Mesendoderm (in vitro differentiated cells): ENCODE measurements at regions not wholly inside any gene's neighbourhood (a gene's known extent, or its start where the extent isn't known, plus 50 kb on each side); places are given as distances from the start of the nearest gene placed in this dataset.

Source experiments
- DNase-seq: peaks from one replicate; pipeline ENCODE4 v3.0.0; 2013
- H2AK5ac ChIP-seq: 2 replicates; pipeline ENCODE4 v1.6.1; 2013; ENCODE audit warnings: low read length, inconsistent platforms
- H2BK120ac ChIP-seq: 2 replicates; pipeline ENCODE4 v1.6.1; 2013; ENCODE audit warnings: low read depth, mild to moderate bottlenecking, low read length, moderate library complexity, mixed read lengths
- H2BK15ac ChIP-seq: replicated peaks from 2 replicates; pipeline ENCODE4 v1.6.1; 2013; ENCODE audit warnings: low read depth, mild to moderate bottlenecking, moderate library complexity
- H2BK5ac ChIP-seq: 2 replicates; pipeline ENCODE4 v1.6.1; 2013; ENCODE audit warnings: low read length, inconsistent platforms
- H3K18ac ChIP-seq: 2 replicates; pipeline ENCODE4 v1.6.1; 2013; ENCODE audit warnings: mild to moderate bottlenecking, low read length, mixed read lengths
- H3K23ac ChIP-seq: one replicate; pipeline ENCODE4 v1.6.1; 2013; ENCODE audit warnings: low read length
- H3K27ac ChIP-seq: 2 replicates; pipeline ENCODE4 v1.5.1; 2013; ENCODE audit warnings: low read depth, mild to moderate bottlenecking, inconsistent platforms, low read length, moderate library complexity
- H3K27me3 ChIP-seq: 2 replicates; pipeline ENCODE4 v1.6.1; 2013; ENCODE audit warnings: low read length, control low read depth, mild to moderate bottlenecking, inconsistent platforms; ENCODE audit not compliant: insufficient read depth, poor library complexity
- H3K36me3 ChIP-seq: 2 replicates; pipeline ENCODE4 v1.6.1; 2013; ENCODE audit warnings: low read length, inconsistent platforms; ENCODE audit not compliant: control insufficient read depth, insufficient read depth
- H3K4ac ChIP-seq: one replicate; pipeline ENCODE4 v1.6.1; 2013; ENCODE audit warnings: low read depth, mild to moderate bottlenecking, low read length, moderate library complexity
- H3K4me1 ChIP-seq: 2 replicates; pipeline ENCODE4 v1.6.1; 2013; ENCODE audit warnings: low read depth, low read length, inconsistent platforms; ENCODE audit not compliant: control insufficient read depth
- H3K4me2 ChIP-seq: 2 replicates; pipeline ENCODE4 v1.6.1; 2013; ENCODE audit warnings: low read length
- H3K4me3 ChIP-seq: 2 replicates; pipeline ENCODE4 v1.5.1; 2013; ENCODE audit warnings: mild to moderate bottlenecking, low read length
- H3K56ac ChIP-seq: one replicate; pipeline ENCODE4 v1.6.1; 2013; ENCODE audit warnings: low read length
- H3K79me1 ChIP-seq: 2 replicates; pipeline ENCODE4 v1.6.1; 2013; ENCODE audit warnings: low read length, inconsistent platforms
- H3K79me2 ChIP-seq: 2 replicates; pipeline ENCODE4 v1.6.1; 2013; ENCODE audit warnings: mild to moderate bottlenecking, low read length; ENCODE audit not compliant: control insufficient read depth, insufficient read depth
- H3K9ac ChIP-seq: 2 replicates; pipeline ENCODE4 v1.6.1; 2013; ENCODE audit warnings: low read length, inconsistent platforms
- H4K5ac ChIP-seq: one replicate; pipeline ENCODE4 v1.6.1; 2013; ENCODE audit warnings: low read length
- H4K8ac ChIP-seq: one replicate; pipeline ENCODE4 v1.6.1; 2013; ENCODE audit warnings: low read depth, mild to moderate bottlenecking, control low read depth, low read length, moderate library complexity
- WGBS: extraction: QIAGEN DNeasy Blood & Tissue Kit; methylation state at CpG from one replicate; pipeline ENCODE4 v1.1.7; 2013; ENCODE audit warnings: low lambda C conversion rate, missing lambda C conversion rate; ENCODE audit not compliant: insufficient coverage; ENCODE audit errors: extremely low coverage; 5-methylcytosine and 5-hydroxymethylcytosine counted together

GRCh38 chr3:140767566-140767965, 89.7 kb downstream of the TRIM42 start:
- no peaks in the 10 kb centered on the region for H3K27me3 ChIP-seq
- no peaks in the 10 kb centered on the region for H3K4me1 ChIP-seq
- H2BK15ac ChIP-seq: no peak overlapping the region
- H2BK5ac ChIP-seq: no peak overlapping the region
- no peak for DNase-seq
- H3K79me2 ChIP-seq: no peaks in the 10 kb centered on the region
- no peak overlapping the region for H3K56ac ChIP-seq
- H3K23ac ChIP-seq: no peak overlapping the region
- H3K4me2 ChIP-seq: no peak overlapping the region
- H3K4me3 ChIP-seq: no peak overlapping the region
- H3K18ac ChIP-seq: no peak overlapping the region
- H4K5ac ChIP-seq: no peak overlapping the region
- H4K8ac ChIP-seq: no peak overlapping the region
- H3K36me3 ChIP-seq: no peaks in the 10 kb centered on the region
- no peak overlapping the region for H2BK120ac ChIP-seq
- no peak overlapping the region for H2AK5ac ChIP-seq
- no peaks in the 10 kb centered on the region for H3K79me1 ChIP-seq
- no peak overlapping the region for H3K27ac ChIP-seq
- no peak overlapping the region for H3K9ac ChIP-seq
- WGBS: no CpG with 5 or more reads among the region's 1 CpG
- no peak overlapping the region for H3K4ac ChIP-seq

- H2BK120ac ChIP-seq: no peak overlapping the region
- H3K79me2 ChIP-seq: no peaks in the 10 kb centered on the region
- no peak overlapping the region for H2BK15ac ChIP-seq
- H3K18ac ChIP-seq: no peak overlapping the region
- no peaks in the 10 kb centered on the region for H3K36me3 ChIP-seq
- no peak overlapping the region for H3K23ac ChIP-seq
- H3K79me1 ChIP-seq: no peaks in the 10 kb centered on the region
- H2AK5ac ChIP-seq: no peak overlapping the region
- no peaks in the 10 kb centered on the region for H3K4me1 ChIP-seq
- no peak overlapping the region for H2BK5ac ChIP-seq
- no peak for DNase-seq
- no peak overlapping the region for H4K5ac ChIP-seq
- H3K9ac ChIP-seq: no peak overlapping the region
- H3K27me3 ChIP-seq: no peaks in the 10 kb centered on the region
- H3K27ac ChIP-seq: no peak overlapping the region
- no peak overlapping the region for H3K4me3 ChIP-seq
- no peak overlapping the region for H3K4ac ChIP-seq
- no peak overlapping the region for H3K56ac ChIP-seq
- H4K8ac ChIP-seq: no peak overlapping the region
- WGBS: no CpG with 5 or more reads among the region's 2 CpGs
- no peak overlapping the region for H3K4me2 ChIP-seq
These were observed 91.1 kb downstream of the TRIM42 start for GRCh38 chr3:140768941-140769340.

- H3K4me3 ChIP-seq: no peak overlapping the region
- no peaks in the 10 kb centered on the region for H3K79me1 ChIP-seq
- no peak overlapping the region for H2BK120ac ChIP-seq
- H3K27me3 ChIP-seq: no peaks in the 10 kb centered on the region
- WGBS: no CpG with 5 or more reads among the region's 6 CpGs
- no peak overlapping the region for H2BK15ac ChIP-seq
- DNase-seq: no peak
- H3K4ac ChIP-seq: no peak overlapping the region
- no peak overlapping the region for H4K8ac ChIP-seq
- no peak overlapping the region for H3K56ac ChIP-seq
- H3K36me3 ChIP-seq: no peaks in the 10 kb centered on the region
- no peak overlapping the region for H3K23ac ChIP-seq
- H4K5ac ChIP-seq: no peak overlapping the region
- H3K18ac ChIP-seq: no peak overlapping the region
- no peaks in the 10 kb centered on the region for H3K79me2 ChIP-seq
- H3K9ac ChIP-seq: no peak overlapping the region
- no peak overlapping the region for H2BK5ac ChIP-seq
- H2AK5ac ChIP-seq: no peak overlapping the region
- H3K27ac ChIP-seq: no peak overlapping the region
- no peaks in the 10 kb centered on the region for H3K4me1 ChIP-seq
- no peak overlapping the region for H3K4me2 ChIP-seq
These were observed 92.1 kb downstream of the TRIM42 start for GRCh38 chr3:140769951-140770350.

GRCh38 chr3:140770977-140771667, 93.3 kb downstream of the TRIM42 start:
- no peak overlapping the region for H3K9ac ChIP-seq
- H3K4ac ChIP-seq: no peak overlapping the region
- H3K23ac ChIP-seq: no peak overlapping the region
- no peaks in the 10 kb centered on the region for H3K79me1 ChIP-seq
- no peaks in the 10 kb centered on the region for H3K36me3 ChIP-seq
- H3K4me1 ChIP-seq: no peaks in the 10 kb centered on the region
- H3K4me3 ChIP-seq: no peak overlapping the region
- H3K27me3 ChIP-seq: no peaks in the 10 kb centered on the region
- H3K18ac ChIP-seq: no peak overlapping the region
- H2BK15ac ChIP-seq: no peak overlapping the region
- no peak overlapping the region for H3K27ac ChIP-seq
- H3K79me2 ChIP-seq: no peaks in the 10 kb centered on the region
- no peak overlapping the region for H4K5ac ChIP-seq
- H2BK5ac ChIP-seq: no peak overlapping the region
- no peak overlapping the region for H3K56ac ChIP-seq
- no peak overlapping the region for H3K4me2 ChIP-seq
- no peak overlapping the region for H4K8ac ChIP-seq
- no peak overlapping the region for H2AK5ac ChIP-seq
- WGBS: no CpG with 5 or more reads among the region's 3 CpGs
- H2BK120ac ChIP-seq: no peak overlapping the region
- peak; percentile 9 for DNase-seq

GRCh38 chr3:140777631-140778233, 99.9 kb downstream of the TRIM42 start:
- peak; percentile 52 for DNase-seq
- Histone ChIP-seq H3K4ac (no peak overlapping the region), H3K79me2 (no peaks in the 10 kb centered on the region), H3K36me3 (no peaks in the 10 kb centered on the region), H3K27me3 (no peaks in the 10 kb centered on the region), H2BK15ac (no peak overlapping the region), H3K4me3 (no peak overlapping the region), H3K4me2 (no peak overlapping the region), H3K23ac (no peak overlapping the region), H2BK120ac (no peak overlapping the region), H4K8ac (no peak overlapping the region), H3K9ac (no peak overlapping the region), H3K4me1 (peaks cover 2% of the 10 kb centered on the region), H3K79me1 (no peaks in the 10 kb centered on the region), H4K5ac (no peak overlapping the region), H3K27ac (no peak overlapping the region), H3K56ac (no peak overlapping the region), H3K18ac (no peak overlapping the region), H2BK5ac (no peak overlapping the region), H2AK5ac (no peak overlapping the region)
- no CpG with 5 or more reads among the region's 4 CpGs for WGBS

- no CpG with 5 or more reads among the region's 3 CpGs for WGBS
- no peaks in the 10 kb centered on the region for H3K27me3 ChIP-seq
- H3K4me1 ChIP-seq: no peaks in the 10 kb centered on the region
- no peak overlapping the region for H2BK120ac ChIP-seq
- no peak overlapping the region for H2BK15ac ChIP-seq
- H4K8ac ChIP-seq: no peak overlapping the region
- no peaks in the 10 kb centered on the region for H3K79me2 ChIP-seq
- H3K23ac ChIP-seq: no peak overlapping the region
- no peak overlapping the region for H3K4me2 ChIP-seq
- no peak overlapping the region for H2BK5ac ChIP-seq
- H3K4me3 ChIP-seq: no peak overlapping the region
- H3K18ac ChIP-seq: no peak overlapping the region
- DNase-seq: no peak
- no peak overlapping the region for H3K4ac ChIP-seq
- H3K79me1 ChIP-seq: no peaks in the 10 kb centered on the region
- no peak overlapping the region for H3K9ac ChIP-seq
- no peak overlapping the region for H3K56ac ChIP-seq
- H3K36me3 ChIP-seq: no peaks in the 10 kb centered on the region
- H3K27ac ChIP-seq: no peak overlapping the region
- no peak overlapping the region for H2AK5ac ChIP-seq
- no peak overlapping the region for H4K5ac ChIP-seq
These were observed 113.5 kb downstream of the TRIM42 start for GRCh38 chr3:140791368-140791767.
